ENCODE measurements at regions not wholly inside any gene's neighbourhood (a gene's known extent, or its start where the extent isn't known, plus 50 kb on each side); places are given as distances from the start of the nearest gene placed in this dataset.

GRCh38 chr10:57754803-57755202, 512.9 kb downstream of the IPMK start:
- H3K4me1 Mint-ChIP-seq (ENCODE audit: low read depth): no peaks in the 10 kb centered on the region
- peaks cover 11% of the 10 kb centered on the region for H3K9me3 Mint-ChIP-seq
- H3K27me3 Mint-ChIP-seq (ENCODE audit: low read depth): no peaks in the 10 kb centered on the region
- H3K36me3 Mint-ChIP-seq (ENCODE audit: low read depth): no peaks in the 10 kb centered on the region
- H3K4me3 Mint-ChIP-seq: no peak overlapping the region
- no peak overlapping the region for H3K27ac Mint-ChIP-seq

- H3K36me3 Mint-ChIP-seq (ENCODE audit: low read depth): no peaks in the 10 kb centered on the region
- no peak overlapping the region for H3K4me3 Mint-ChIP-seq
- H3K4me1 Mint-ChIP-seq (ENCODE audit: low read depth): no peaks in the 10 kb centered on the region
- no peaks in the 10 kb centered on the region for H3K27me3 Mint-ChIP-seq (ENCODE audit: low read depth)
- no peak overlapping the region for H3K27ac Mint-ChIP-seq
- H3K9me3 Mint-ChIP-seq: peaks cover 11% of the 10 kb centered on the region
These were observed 524.0 kb downstream of the IPMK start for GRCh38 chr10:57743711-57744110.

GRCh38 chr10:57741751-57742150, 525.9 kb downstream of the IPMK start:
- H3K4me3 Mint-ChIP-seq: no peak overlapping the region
- H3K4me1 Mint-ChIP-seq (ENCODE audit: low read depth): no peaks in the 10 kb centered on the region
- H3K36me3 Mint-ChIP-seq (ENCODE audit: low read depth): no peaks in the 10 kb centered on the region
- no peaks in the 10 kb centered on the region for H3K27me3 Mint-ChIP-seq (ENCODE audit: low read depth)
- peaks cover 11% of the 10 kb centered on the region for H3K9me3 Mint-ChIP-seq
- H3K27ac Mint-ChIP-seq: no peak overlapping the region

GRCh38 chr10:57723305-57723704, 544.4 kb downstream of the IPMK start:
- no peaks in the 10 kb centered on the region for H3K36me3 Mint-ChIP-seq (ENCODE audit: low read depth)
- H3K4me1 Mint-ChIP-seq (ENCODE audit: low read depth): no peaks in the 10 kb centered on the region
- no peak overlapping the region for H3K4me3 Mint-ChIP-seq
- no peak overlapping the region for H3K27ac Mint-ChIP-seq
- H3K9me3 Mint-ChIP-seq: no peaks in the 10 kb centered on the region
- H3K27me3 Mint-ChIP-seq (ENCODE audit: low read depth): no peaks in the 10 kb centered on the region

GRCh38 chr10:57716884-57717283, 550.8 kb downstream of the IPMK start:
- no peaks in the 10 kb centered on the region for H3K27me3 Mint-ChIP-seq (ENCODE audit: low read depth)
- no peak overlapping the region for H3K27ac Mint-ChIP-seq
- no peaks in the 10 kb centered on the region for H3K4me1 Mint-ChIP-seq (ENCODE audit: low read depth)
- no peaks in the 10 kb centered on the region for H3K9me3 Mint-ChIP-seq
- no peaks in the 10 kb centered on the region for H3K36me3 Mint-ChIP-seq (ENCODE audit: low read depth)
- no peak overlapping the region for H3K4me3 Mint-ChIP-seq

- Mint-ChIP-seq H3K27ac (no peak overlapping the region), H3K4me1 (ENCODE audit: low read depth) (no peaks in the 10 kb centered on the region), H3K36me3 (ENCODE audit: low read depth) (no peaks in the 10 kb centered on the region), H3K27me3 (ENCODE audit: low read depth) (no peaks in the 10 kb centered on the region), H3K9me3 (no peaks in the 10 kb centered on the region), H3K4me3 (no peak overlapping the region)
These were observed 552.5 kb downstream of the IPMK start for GRCh38 chr10:57715233-57715632.

GRCh38 chr10:57707300-57707658, 560.4 kb downstream of the IPMK start:
- Mint-ChIP-seq H3K27ac (no peak overlapping the region), H3K36me3 (ENCODE audit: low read depth) (no peaks in the 10 kb centered on the region), H3K9me3 (no peaks in the 10 kb centered on the region), H3K4me1 (ENCODE audit: low read depth) (no peaks in the 10 kb centered on the region), H3K27me3 (ENCODE audit: low read depth) (no peaks in the 10 kb centered on the region), H3K4me3 (no peak overlapping the region)

GRCh38 chr10:57706576-57707299, 561.0 kb downstream of the IPMK start:
- no peaks in the 10 kb centered on the region for H3K27me3 Mint-ChIP-seq (ENCODE audit: low read depth)
- no peak overlapping the region for H3K27ac Mint-ChIP-seq
- no peaks in the 10 kb centered on the region for H3K4me1 Mint-ChIP-seq (ENCODE audit: low read depth)
- no peaks in the 10 kb centered on the region for H3K9me3 Mint-ChIP-seq
- no peak overlapping the region for H3K4me3 Mint-ChIP-seq
- no peaks in the 10 kb centered on the region for H3K36me3 Mint-ChIP-seq (ENCODE audit: low read depth)

GRCh38 chr10:57706016-57706415, 561.7 kb downstream of the IPMK start:
- Mint-ChIP-seq H3K9me3 (no peaks in the 10 kb centered on the region), H3K27me3 (ENCODE audit: low read depth) (no peaks in the 10 kb centered on the region), H3K36me3 (ENCODE audit: low read depth) (no peaks in the 10 kb centered on the region), H3K27ac (no peak overlapping the region), H3K4me1 (ENCODE audit: low read depth) (no peaks in the 10 kb centered on the region), H3K4me3 (no peak overlapping the region)

- H3K4me1 Mint-ChIP-seq (ENCODE audit: low read depth): no peaks in the 10 kb centered on the region
- H3K4me3 Mint-ChIP-seq: no peak overlapping the region
- H3K27ac Mint-ChIP-seq: no peak overlapping the region
- H3K27me3 Mint-ChIP-seq (ENCODE audit: low read depth): no peaks in the 10 kb centered on the region
- H3K9me3 Mint-ChIP-seq: no peaks in the 10 kb centered on the region
- H3K36me3 Mint-ChIP-seq (ENCODE audit: low read depth): no peaks in the 10 kb centered on the region
These were observed 567.8 kb downstream of the IPMK start for GRCh38 chr10:57699944-57700343.

GRCh38 chr10:57696641-57697040, 571.1 kb downstream of the IPMK start:
- no peaks in the 10 kb centered on the region for H3K27me3 Mint-ChIP-seq (ENCODE audit: low read depth)
- H3K36me3 Mint-ChIP-seq (ENCODE audit: low read depth): no peaks in the 10 kb centered on the region
- H3K4me1 Mint-ChIP-seq (ENCODE audit: low read depth): no peaks in the 10 kb centered on the region
- H3K9me3 Mint-ChIP-seq: no peaks in the 10 kb centered on the region
- H3K4me3 Mint-ChIP-seq: no peak overlapping the region
- H3K27ac Mint-ChIP-seq: no peak overlapping the region

GRCh38 chr10:57694956-57695608, 572.6 kb downstream of the IPMK start:
- Mint-ChIP-seq H3K27me3 (ENCODE audit: low read depth) (no peaks in the 10 kb centered on the region), H3K27ac (no peak overlapping the region), H3K36me3 (ENCODE audit: low read depth) (no peaks in the 10 kb centered on the region), H3K4me3 (no peak overlapping the region), H3K9me3 (no peaks in the 10 kb centered on the region), H3K4me1 (ENCODE audit: low read depth) (no peaks in the 10 kb centered on the region)

GRCh38 chr10:57692255-57692980, 575.3 kb downstream of the IPMK start:
- H3K9me3 Mint-ChIP-seq: no peaks in the 10 kb centered on the region
- no peaks in the 10 kb centered on the region for H3K36me3 Mint-ChIP-seq (ENCODE audit: low read depth)
- no peaks in the 10 kb centered on the region for H3K27me3 Mint-ChIP-seq (ENCODE audit: low read depth)
- no peak overlapping the region for H3K4me3 Mint-ChIP-seq
- no peak overlapping the region for H3K27ac Mint-ChIP-seq
- H3K4me1 Mint-ChIP-seq (ENCODE audit: low read depth): no peaks in the 10 kb centered on the region

- H3K4me3 Mint-ChIP-seq: no peak overlapping the region
- H3K36me3 Mint-ChIP-seq (ENCODE audit: low read depth): no peaks in the 10 kb centered on the region
- H3K9me3 Mint-ChIP-seq: no peaks in the 10 kb centered on the region
- H3K27me3 Mint-ChIP-seq (ENCODE audit: low read depth): no peaks in the 10 kb centered on the region
- H3K27ac Mint-ChIP-seq: no peak overlapping the region
- H3K4me1 Mint-ChIP-seq (ENCODE audit: low read depth): no peaks in the 10 kb centered on the region
These were observed 577.9 kb downstream of the IPMK start for GRCh38 chr10:57689596-57690297.

Data from T-helper 1 cell treated with Interleukin-12 subunit alpha and Interleukin-12 subunit beta and Interleukin-4 antibody, amounts not matched to agents 30 μg/mL and 1 μg/mL, for 36 hours (primary cell).